ENCODE measurements at regions not wholly inside any gene's neighbourhood (a gene's known extent, or its start where the extent isn't known, plus 50 kb on each side); places are given as distances from the start of the nearest gene placed in this dataset.
"Not testable (repeated sequence)": the region's sequence is repeated elsewhere in the genome, so short reads cannot be mapped to it uniquely, and the experiment has no call there.

DNA sequence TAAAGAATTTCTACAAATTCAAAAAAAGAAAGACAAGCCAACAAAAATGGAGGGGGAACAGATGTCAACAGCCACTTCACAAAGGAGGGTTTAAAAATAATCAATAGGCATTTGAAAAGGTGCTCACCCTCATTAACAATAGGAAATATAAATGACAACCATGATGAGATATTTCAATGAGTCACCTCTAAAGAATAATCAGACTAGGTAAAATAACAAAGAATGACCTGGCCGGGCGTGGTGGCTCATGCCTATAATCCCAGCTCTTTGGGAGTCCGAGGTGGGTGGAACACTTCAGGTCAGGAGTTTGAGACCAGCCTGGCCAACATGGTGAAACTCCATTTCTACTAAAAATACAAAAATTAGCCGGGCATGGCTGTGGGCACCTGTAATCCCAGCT is 133.6 kb downstream of the KCNE4 start:
- intact Hi-C loops (cut with micrococcal nuclease): no loop called here
- no peak overlapping the region for H3K27ac ChIP-seq (ENCODE audit: low read length)
- H3F3A ChIP-seq (ENCODE audit: low read length, unreplicated experiment): no peaks in the 10 kb centered on the region
- no peaks in the 10 kb centered on the region for H3K9me2 ChIP-seq (replicated peaks; ENCODE audit: low read length)
- no peaks in the 10 kb centered on the region for H3K9me3 ChIP-seq (ENCODE audit: low read length)
- no peak for TF ChIP-seq EZH2 (IDR thresholded peaks at IDR 0.05; ENCODE audit: low read length, unreplicated experiment)
- TF ChIP-seq, protein P1, sequence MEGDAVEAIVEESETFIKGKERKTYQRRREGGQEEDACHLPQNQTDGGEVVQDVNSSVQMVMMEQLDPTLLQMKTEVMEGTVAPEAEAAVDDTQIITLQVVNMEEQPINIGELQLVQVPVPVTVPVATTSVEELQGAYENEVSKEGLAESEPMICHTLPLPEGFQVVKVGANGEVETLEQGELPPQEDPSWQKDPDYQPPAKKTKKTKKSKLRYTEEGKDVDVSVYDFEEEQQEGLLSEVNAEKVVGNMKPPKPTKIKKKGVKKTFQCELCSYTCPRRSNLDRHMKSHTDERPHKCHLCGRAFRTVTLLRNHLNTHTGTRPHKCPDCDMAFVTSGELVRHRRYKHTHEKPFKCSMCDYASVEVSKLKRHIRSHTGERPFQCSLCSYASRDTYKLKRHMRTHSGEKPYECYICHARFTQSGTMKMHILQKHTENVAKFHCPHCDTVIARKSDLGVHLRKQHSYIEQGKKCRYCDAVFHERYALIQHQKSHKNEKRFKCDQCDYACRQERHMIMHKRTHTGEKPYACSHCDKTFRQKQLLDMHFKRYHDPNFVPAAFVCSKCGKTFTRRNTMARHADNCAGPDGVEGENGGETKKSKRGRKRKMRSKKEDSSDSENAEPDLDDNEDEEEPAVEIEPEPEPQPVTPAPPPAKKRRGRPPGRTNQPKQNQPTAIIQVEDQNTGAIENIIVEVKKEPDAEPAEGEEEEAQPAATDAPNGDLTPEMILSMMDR (conservative IDR thresholded peaks at IDR 0.05; ENCODE audit: low read depth, low read length): no peak
- TF ChIP-seq EZH2phosphoT487 (IDR thresholded peaks at IDR 0.05; ENCODE audit: borderline replicate concordance, low read length): no peak
- ChIA-PET CTCF (interaction anchor here (0.6 kb wide), 1 partner anchor 214 kb away, joined by 3 read pairs; no protein-coding TSS in a partner anchor), POLR2A (ENCODE audit: unreplicated experiment) (no interaction called here)
- no peaks in the 10 kb centered on the region for H3K79me2 ChIP-seq (ENCODE audit: low read length)
- no peaks in the 10 kb centered on the region for H3K36me3 ChIP-seq (ENCODE audit: low read depth, low read length)
- no peaks in the 10 kb centered on the region for H4K20me1 ChIP-seq (ENCODE audit: low read length)
- H3K4me2 ChIP-seq (ENCODE audit: low read length): no peak overlapping the region
- DNase-seq (no peak), ATAC-seq (no peak)
- H2AFZ ChIP-seq (ENCODE audit: low read length): no peak overlapping the region
- no peak overlapping the region for H3K4me3 ChIP-seq (ENCODE audit: low read length)
- H3K4me1 ChIP-seq (ENCODE audit: insufficient read depth, low read length): no peaks in the 10 kb centered on the region
- BruUV-seq (replicated peaks): no TSS peak
- H3K27me3 ChIP-seq (ENCODE audit: low read length): peaks cover 14% of the 10 kb centered on the region; the same call in 1 of the 2 replicates
- H3K9ac ChIP-seq (ENCODE audit: low read length): no peak overlapping the region

DNA sequence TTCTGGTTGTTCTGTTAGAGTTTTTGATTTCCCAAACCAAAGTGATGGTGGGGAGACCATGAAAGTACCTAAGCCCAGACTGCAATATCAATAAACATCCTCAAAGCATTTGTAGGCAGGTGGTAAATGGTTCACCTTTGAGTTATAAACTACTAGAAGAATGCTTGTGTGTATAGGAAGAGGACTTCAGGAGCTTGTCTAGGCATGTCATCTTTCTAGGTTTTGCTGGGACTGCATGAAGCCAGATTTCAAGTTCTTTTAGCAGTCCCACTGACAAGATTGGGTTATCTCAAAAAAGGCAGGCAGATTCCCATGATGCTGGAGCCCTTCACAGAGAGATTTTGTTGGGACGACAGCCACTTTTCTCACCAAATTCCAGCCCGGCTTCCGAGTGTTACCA is 135.3 kb downstream of the KCNE4 start:
- no peak overlapping the region for H3K4me2 ChIP-seq (ENCODE audit: low read length)
- no peak overlapping the region for H2AFZ ChIP-seq (ENCODE audit: low read length)
- no peaks in the 10 kb centered on the region for H3K36me3 ChIP-seq (ENCODE audit: low read depth, low read length)
- ATAC-seq: no peak
- no peaks in the 10 kb centered on the region for H3K4me1 ChIP-seq (ENCODE audit: insufficient read depth, low read length)
- BruUV-seq (replicated peaks): no TSS peak
- ChIA-PET POLR2A (ENCODE audit: unreplicated experiment) (no interaction called here), CTCF (no interaction called here)
- peaks cover 14% of the 10 kb centered on the region; the same call in 1 of the 2 replicates for H3K27me3 ChIP-seq (ENCODE audit: low read length)
- DNase-seq: no peak
- no peak overlapping the region for H3K4me3 ChIP-seq (ENCODE audit: low read length)
- H3K9ac ChIP-seq (ENCODE audit: low read length): no peak overlapping the region
- H3F3A ChIP-seq (ENCODE audit: low read length, unreplicated experiment): no peaks in the 10 kb centered on the region
- H3K9me3 ChIP-seq (ENCODE audit: low read length): no peaks in the 10 kb centered on the region
- no peak overlapping the region for H3K27ac ChIP-seq (ENCODE audit: low read length)
- H3K9me2 ChIP-seq (replicated peaks; ENCODE audit: low read length): no peaks in the 10 kb centered on the region
- no peaks in the 10 kb centered on the region for H3K79me2 ChIP-seq (ENCODE audit: low read length)
- TF ChIP-seq EZH2 (IDR thresholded peaks at IDR 0.05; ENCODE audit: low read length, unreplicated experiment) (no peak), EZH2phosphoT487 (IDR thresholded peaks at IDR 0.05; ENCODE audit: borderline replicate concordance, low read length) (no peak)
- TF ChIP-seq, protein P1 (conservative IDR thresholded peaks at IDR 0.05; ENCODE audit: low read depth, low read length): no peak
- H4K20me1 ChIP-seq (ENCODE audit: low read length): no peaks in the 10 kb centered on the region
- intact Hi-C loops (cut with micrococcal nuclease): no loop called here

DNA sequence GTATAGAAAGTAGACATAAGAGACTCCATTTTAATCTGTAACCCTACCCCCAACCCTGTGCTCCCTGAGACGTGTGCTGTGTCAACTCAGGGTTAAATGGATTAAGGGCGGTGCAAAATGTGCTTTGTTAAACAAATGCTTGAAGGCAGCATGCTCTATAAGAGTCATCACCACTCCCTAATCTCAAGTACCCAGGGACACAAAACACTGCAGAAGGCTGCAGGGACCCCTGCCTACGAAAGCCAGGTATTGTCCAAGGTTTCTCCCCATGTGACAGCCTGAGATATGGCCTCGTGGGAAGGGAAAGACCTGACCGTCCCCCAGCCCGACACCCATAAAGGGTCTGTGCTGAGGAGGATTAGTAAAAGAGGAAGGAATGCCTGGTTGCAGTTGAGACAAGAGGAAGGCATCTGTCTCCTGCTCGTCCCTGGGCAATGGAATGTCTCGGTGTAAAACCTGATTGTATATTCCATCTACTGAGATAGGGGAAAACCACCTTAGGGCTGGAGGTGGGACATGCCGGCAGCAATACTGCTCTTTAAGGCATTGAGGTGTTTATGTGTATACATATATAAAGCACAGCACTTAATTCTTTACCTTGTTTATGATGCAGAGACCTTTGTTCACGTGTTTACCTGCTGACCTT is 138.7 kb downstream of the KCNE4 start:
- DNase-seq; H3K4me1 ChIP-seq (ENCODE audit: insufficient read depth, low read length); ATAC-seq; H3K9me2 ChIP-seq (replicated peaks; ENCODE audit: low read length); BruUV-seq (replicated peaks); H4K20me1 ChIP-seq (ENCODE audit: low read length); H3K4me2 ChIP-seq (ENCODE audit: low read length); H3K9me3 ChIP-seq (ENCODE audit: low read length); H3F3A ChIP-seq (ENCODE audit: low read length, unreplicated experiment); H3K36me3 ChIP-seq (ENCODE audit: low read depth, low read length); H3K4me3 ChIP-seq (ENCODE audit: low read length); H3K9ac ChIP-seq (ENCODE audit: low read length); H2AFZ ChIP-seq (ENCODE audit: low read length); POLR2A ChIA-PET (ENCODE audit: unreplicated experiment); CTCF ChIA-PET; H3K27ac ChIP-seq (ENCODE audit: low read length); H3K79me2 ChIP-seq (ENCODE audit: low read length); intact Hi-C loops (cut with micrococcal nuclease): not testable (repeated sequence)
- peaks cover 12% of the 10 kb centered on the region; the same call in 1 of the 2 replicates for H3K27me3 ChIP-seq (ENCODE audit: low read length)

All from PC-3 (cell line).